Small intestine (tissue), 7 donors: ENCODE measurements at regions not wholly inside any gene's neighbourhood (a gene's known extent, or its start where the extent isn't known, plus 50 kb on each side); places are given as distances from the start of the nearest gene placed in this dataset.

Experiments
- DNase-seq, 2 donors: peaks; one replicate each; pipeline versions ENCODE4 v3.0.0 to v3.0.0-alpha.2; 2013
- FAIRE-seq: peaks from 2 replicates; lab custom pipeline; 2012; peaks lifted over from hg19 to GRCh38; lab: Jason Lieb, UNC
- H3K27ac ChIP-seq, 3 donors: one replicate each; pipeline ENCODE4 v1.5.1; 2013; ENCODE audit warnings: low read length in 2 of 3, mild to moderate bottlenecking in 2 of 3, control low read depth in 1 of 3, inconsistent platforms in 1 of 3, low read depth in 1 of 3, moderate library complexity in 1 of 3
- H3K27me3 ChIP-seq, 3 donors: one replicate each; pipeline ENCODE4 v1.6.1; 2013; ENCODE audit warnings: low read length in 3 of 3, inconsistent platforms in 1 of 3; ENCODE audit not compliant: control insufficient read depth in 3 of 3, insufficient read depth in 3 of 3
- H3K36me3 ChIP-seq, 3 donors: one replicate each; pipeline ENCODE4 v1.6.1; 2013; ENCODE audit warnings: low read length in 3 of 3, inconsistent platforms in 1 of 3, low read depth in 1 of 3, mild to moderate bottlenecking in 1 of 3, moderate library complexity in 1 of 3; ENCODE audit not compliant: control insufficient read depth in 3 of 3, insufficient read depth in 2 of 3
- H3K4me1 ChIP-seq, 3 donors: one replicate each; pipeline ENCODE4 v1.6.1; 2013; ENCODE audit warnings: low read length in 2 of 3, inconsistent platforms in 1 of 3, low read depth in 1 of 3, mild to moderate bottlenecking in 1 of 3, moderate library complexity in 1 of 3; ENCODE audit not compliant: control insufficient read depth in 3 of 3, insufficient read depth in 2 of 3
- H3K4me3 ChIP-seq, 3 donors: one replicate each; pipeline ENCODE4 v1.5.1; 2013; ENCODE audit warnings: low read length in 3 of 3, control low read depth in 1 of 3, inconsistent platforms in 1 of 3, low read depth in 1 of 3, mild to moderate bottlenecking in 1 of 3, moderate library complexity in 1 of 3
- H3K9me3 ChIP-seq, 2 donors: one replicate each; pipeline ENCODE4 v1.6.1; 2013; ENCODE audit warnings: low read depth in 1 of 2, low read length in 1 of 2; ENCODE audit not compliant: control insufficient read depth in 2 of 2, insufficient read depth in 1 of 2
- WGBS, 3 donors: extraction: QIAGEN DNeasy Blood & Tissue Kit; methylation state at CpG; one replicate each; pipeline ENCODE4 v1.1.7; 2013; 5-methylcytosine and 5-hydroxymethylcytosine counted together
- donor health status: healthy with polysubstance abuse.
- donor health status: control.
- donor health status: control.
- donor health status: Bipolar disorder and iron deficiency.
- donor health status: healthy.

DNA sequence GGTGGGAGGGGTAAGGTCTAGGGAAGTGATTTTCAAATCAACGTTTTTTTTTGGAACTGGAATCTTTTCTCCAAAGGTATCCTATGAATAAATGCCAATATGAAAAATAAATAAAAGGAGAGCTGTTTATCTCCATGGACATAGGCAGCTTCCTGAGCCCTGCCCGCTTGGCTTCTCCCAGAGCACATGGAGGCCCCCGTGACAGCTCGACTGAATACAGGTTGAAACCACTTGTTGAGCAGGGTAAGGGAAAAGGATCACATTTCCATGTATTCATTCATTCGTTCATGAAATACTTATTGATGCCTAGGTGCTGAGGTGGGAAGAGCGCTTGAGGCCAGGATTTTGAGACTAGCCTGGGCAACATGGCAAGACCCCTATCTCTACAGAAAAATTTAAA lies 64.8 kb downstream of the MARCHF4 start:
- Histone ChIP-seq H3K4me3 (no peak overlapping the region), H3K36me3 (no peaks in the 10 kb centered on the region), H3K27ac (no peak overlapping the region), H3K9me3 (no peaks in the 10 kb centered on the region), H3K27me3 (no peaks in the 10 kb centered on the region), H3K4me1 (no peaks in the 10 kb centered on the region)
- 59 to 75% (median 66%) methylated on average over 6 of the region's 6 CpGs for WGBS, 3 donors
- DNase-seq (no peak), FAIRE-seq (no peak)

DNA sequence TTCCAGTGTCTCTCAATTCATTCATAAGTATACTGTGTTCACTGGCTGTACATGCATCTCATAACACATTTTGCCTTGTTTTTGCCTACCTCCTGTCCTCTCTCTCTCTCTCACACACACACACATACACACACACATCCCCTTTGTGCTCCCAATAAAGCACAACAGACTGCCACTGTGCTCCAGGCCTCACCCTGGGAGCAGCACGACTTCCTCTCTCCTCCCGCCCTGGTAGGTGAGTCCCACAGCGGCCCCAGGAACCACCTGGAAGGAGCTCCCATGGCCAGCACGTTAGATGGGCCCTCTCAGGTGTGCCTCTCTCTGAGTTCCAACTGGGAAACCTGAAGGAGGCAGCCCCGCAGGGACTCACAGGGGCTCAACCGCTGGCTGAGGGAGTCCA lies 65.4 kb downstream of the MARCHF4 start:
- no peaks in the 10 kb centered on the region for H3K4me1 ChIP-seq

GRCh38 chr2:216305574-216305973 lies 66.7 kb downstream of the MARCHF4 start:
- Histone ChIP-seq H3K4me3 (no peak overlapping the region), H3K27me3 (peaks cover 0 to 5% (median 0%) of the 10 kb centered on the region in 3 donors), H3K9me3 (no peaks in the 10 kb centered on the region), H3K4me1 (no peaks in the 10 kb centered on the region), H3K27ac (no peak overlapping the region), H3K36me3 (no peaks in the 10 kb centered on the region)
- FAIRE-seq (no peak), DNase-seq (no peak)
- WGBS, 3 donors = 70 to 80% (median 73%) methylated on average over 4 of the region's 4 CpGs

More for the DNA sequence above, 65.4 kb downstream of the MARCHF4 start:
- FAIRE-seq (no peak), DNase-seq (no peak)
- Histone ChIP-seq H3K27me3 (no peaks in the 10 kb centered on the region), H3K9me3 (no peaks in the 10 kb centered on the region), H3K27ac (no peak overlapping the region), H3K4me3 (no peak overlapping the region), H3K36me3 (no peaks in the 10 kb centered on the region)
- WGBS, 3 donors = 45 to 56% (median 47%) methylated on average over 6 of the region's 6 CpGs

DNA sequence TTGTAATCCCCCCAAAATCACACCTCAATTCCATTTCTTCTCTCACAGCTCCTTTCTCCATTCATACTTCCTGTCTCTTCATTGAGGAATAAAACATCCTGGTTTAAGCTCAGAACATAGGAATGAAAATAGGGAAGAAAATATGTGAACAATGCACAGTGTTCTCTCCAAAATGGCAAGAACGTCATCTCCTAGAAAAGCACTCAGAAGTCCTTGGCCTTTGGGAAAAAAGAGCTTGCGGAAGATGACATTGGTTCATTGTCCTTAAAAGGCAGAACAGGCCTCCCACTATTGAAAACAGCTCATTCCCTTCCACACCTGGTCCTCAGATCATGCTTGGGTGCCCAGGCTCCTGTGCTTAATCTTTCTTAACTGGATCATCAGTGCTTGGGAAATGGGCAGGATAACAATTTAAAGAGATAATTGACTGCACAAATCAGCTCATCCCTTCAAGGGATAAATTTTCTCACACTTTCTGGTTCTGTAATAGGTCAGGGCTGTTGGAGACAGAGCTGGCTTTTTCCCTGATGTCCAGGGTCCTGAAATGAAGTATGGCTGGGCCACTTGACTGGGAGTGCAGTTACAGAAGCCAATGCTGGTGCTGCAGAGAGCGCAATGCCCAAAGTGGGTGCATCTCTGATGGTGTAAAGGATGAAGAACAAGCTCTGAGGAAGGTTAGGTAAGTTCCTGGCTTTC lies 69.2 kb downstream of the MARCHF4 start:
- FAIRE-seq = no peak
- WGBS, 3 donors = 89 to 94% (median 90%) methylated on average over 3 of the region's 3 CpGs
- H3K9me3 ChIP-seq = no peaks in the 10 kb centered on the region
- no peak overlapping the region for H3K4me3 ChIP-seq
- no peaks in the 10 kb centered on the region for H3K36me3 ChIP-seq
- H3K27me3 ChIP-seq = peaks cover 0 to 7% (median 0%) of the 10 kb centered on the region in 3 donors
- no peak for DNase-seq
- H3K4me1 ChIP-seq = no peaks in the 10 kb centered on the region
- H3K27ac ChIP-seq = no peak overlapping the region

- H3K27me3 ChIP-seq = peaks cover 0 to 7% (median 0%) of the 10 kb centered on the region in 3 donors
- DNase-seq = no peak
- H3K36me3 ChIP-seq = no peaks in the 10 kb centered on the region
- no peak overlapping the region for H3K4me3 ChIP-seq
- H3K9me3 ChIP-seq = no peaks in the 10 kb centered on the region
- FAIRE-seq = no peak
- no peak overlapping the region for H3K27ac ChIP-seq
- no peaks in the 10 kb centered on the region for H3K4me1 ChIP-seq
- 66 to 77% (median 69%) methylated on average over 2 of the region's 2 CpGs for WGBS, 3 donors
These were observed 71.4 kb downstream of the MARCHF4 start for GRCh38 chr2:216300906-216301305.

GRCh38 chr2:216299588-216299987 lies 72.7 kb downstream of the MARCHF4 start:
- Histone ChIP-seq H3K4me1 (no peaks in the 10 kb centered on the region), H3K27ac (no peak overlapping the region), H3K4me3 (no peak overlapping the region), H3K27me3 (peaks cover 0 to 7% (median 0%) of the 10 kb centered on the region in 3 donors), H3K36me3 (no peaks in the 10 kb centered on the region), H3K9me3 (no peaks in the 10 kb centered on the region)
- FAIRE-seq (no peak), DNase-seq (no peak)
- 63 to 75% (median 65%) methylated on average over 1 of the region's 1 CpG for WGBS, 3 donors

DNA sequence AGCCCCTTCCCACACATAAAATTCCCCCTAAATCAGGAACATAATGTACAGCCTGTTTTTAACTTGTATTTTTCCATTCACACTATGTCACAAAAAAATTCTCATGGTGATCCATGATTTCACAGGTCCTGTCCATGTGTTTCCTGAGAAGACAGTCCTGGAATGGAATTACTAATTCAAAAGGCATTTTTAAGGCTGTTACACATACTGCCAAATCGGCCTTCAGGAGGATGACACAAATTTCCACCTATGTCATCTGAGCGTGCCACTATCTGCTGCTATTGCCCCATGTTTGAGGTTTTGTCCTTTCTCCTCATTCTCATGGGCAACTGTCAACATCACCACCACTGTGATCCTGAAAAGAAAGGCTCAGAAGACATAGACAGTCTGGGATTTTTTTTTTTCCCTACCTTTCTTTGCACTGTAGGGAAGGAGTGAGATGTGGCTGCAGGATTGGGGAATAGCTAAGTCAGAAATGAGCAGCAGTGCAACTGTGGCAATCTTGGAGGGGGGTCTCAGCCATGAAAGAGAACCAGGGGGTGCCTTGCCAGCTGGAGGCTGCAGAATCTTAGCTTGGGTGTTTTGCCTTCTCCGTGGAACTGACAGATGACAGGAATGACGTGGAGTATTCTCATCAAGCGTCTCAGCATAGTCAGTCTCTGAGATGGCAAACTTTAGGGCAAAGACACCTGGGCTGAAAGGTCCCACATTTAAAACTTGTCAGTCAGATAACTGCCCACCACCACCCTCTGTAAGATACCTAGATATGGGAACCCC lies 73.4 kb downstream of the MARCHF4 start:
- peaks cover 0 to 7% (median 0%) of the 10 kb centered on the region in 3 donors for H3K27me3 ChIP-seq
- no peak overlapping the region for H3K4me3 ChIP-seq
- H3K36me3 ChIP-seq = no peaks in the 10 kb centered on the region
- H3K4me1 ChIP-seq = no peaks in the 10 kb centered on the region
- FAIRE-seq (no peak), DNase-seq (no peak)
- H3K27ac ChIP-seq = no peak overlapping the region
- WGBS, 3 donors = 79 to 89% (median 89%) methylated on average over 5 of the region's 5 CpGs
- H3K9me3 ChIP-seq = no peaks in the 10 kb centered on the region

- no peaks in the 10 kb centered on the region for H3K4me1 ChIP-seq
- H3K9me3 ChIP-seq = no peaks in the 10 kb centered on the region
- no peak for DNase-seq
- 38 to 65% (median 52%) methylated on average over 7 of the region's 7 CpGs for WGBS, 3 donors
- no peak overlapping the region for H3K4me3 ChIP-seq
- no peaks in the 10 kb centered on the region for H3K36me3 ChIP-seq
- no peak overlapping the region for H3K27ac ChIP-seq
- peaks cover 0 to 7% (median 0%) of the 10 kb centered on the region in 3 donors for H3K27me3 ChIP-seq
- no peak for FAIRE-seq
These were observed 75.4 kb downstream of the MARCHF4 start for GRCh38 chr2:216296856-216297255.
